ENCODE measurements at regions not wholly inside any gene's neighbourhood (a gene's known extent, or its start where the extent isn't known, plus 50 kb on each side); places are given as distances from the start of the nearest gene placed in this dataset.

GRCh38 chr7:85452674-85453073 lies 265.8 kb upstream of the SEMA3D start:
- H3K4me3 ChIP-seq (ENCODE audit: low read length) = no peak overlapping the region
- H3K27me3 ChIP-seq (ENCODE audit: insufficient read depth, low read depth, low read length) = no peaks in the 10 kb centered on the region
- no peaks in the 10 kb centered on the region for H3K9me2 ChIP-seq (ENCODE audit: insufficient read depth, low read length)
- no peak for TF ChIP-seq POLR2AphosphoS5 (IDR thresholded peaks at IDR 0.05)
- TF ChIP-seq SMC3 (conservative IDR thresholded peaks at IDR 0.05; ENCODE audit: poor library complexity) = no peak
- no peak for TF ChIP-seq TAF1 (IDR thresholded peaks at IDR 0.05; ENCODE audit: low read depth)
- no peak overlapping the region for H2AFZ ChIP-seq (ENCODE audit: low read depth, low read length)
- no peaks in the 10 kb centered on the region for H3F3A ChIP-seq (ENCODE audit: insufficient read depth, low read length, poor library complexity, severe bottlenecking)
- H3K9me3 ChIP-seq (ENCODE audit: low read length) = no peaks in the 10 kb centered on the region
- no peaks in the 10 kb centered on the region for H3K79me2 ChIP-seq (replicated peaks; ENCODE audit: insufficient read depth, low read length)
- H4K20me1 ChIP-seq (ENCODE audit: insufficient read depth) = no peaks in the 10 kb centered on the region
- H3K4me2 ChIP-seq (ENCODE audit: low read length) = no peak overlapping the region
- no peaks in the 10 kb centered on the region for H3K36me3 ChIP-seq (ENCODE audit: insufficient read depth, low read length)
- no peak overlapping the region for H3K27ac ChIP-seq (ENCODE audit: low read length)
- no peak overlapping the region for H3K9ac ChIP-seq (ENCODE audit: low read length)

DNA sequence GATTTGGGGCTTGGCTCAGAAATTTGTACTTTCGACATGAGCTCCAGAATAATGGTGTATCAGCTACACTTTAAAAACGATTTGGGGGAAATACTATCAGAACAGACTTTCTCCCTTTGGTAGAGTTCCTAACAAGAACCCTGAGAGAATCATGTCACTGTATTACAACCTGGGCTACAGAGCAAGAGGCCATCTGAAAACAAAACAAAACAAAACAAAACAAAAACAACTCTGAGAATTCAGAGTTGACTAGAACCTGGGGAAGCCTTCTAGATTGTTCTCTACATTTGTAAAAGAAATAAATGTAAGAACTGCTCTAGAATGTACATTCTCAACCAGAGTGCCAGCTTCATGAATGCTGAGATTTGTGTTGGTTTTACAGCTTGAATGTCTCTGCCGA lies 262.6 kb upstream of the SEMA3D start:
- no peaks in the 10 kb centered on the region for H3K9me2 ChIP-seq (ENCODE audit: insufficient read depth, low read length)
- H3K9ac ChIP-seq (ENCODE audit: low read length) = no peak overlapping the region
- H3K4me2 ChIP-seq (ENCODE audit: low read length) = no peak overlapping the region
- no peaks in the 10 kb centered on the region for H3K9me3 ChIP-seq (ENCODE audit: low read length)
- H3K79me2 ChIP-seq (replicated peaks; ENCODE audit: insufficient read depth, low read length) = no peaks in the 10 kb centered on the region
- H3K36me3 ChIP-seq (ENCODE audit: insufficient read depth, low read length) = no peaks in the 10 kb centered on the region
- no peaks in the 10 kb centered on the region for H3F3A ChIP-seq (ENCODE audit: insufficient read depth, low read length, poor library complexity, severe bottlenecking)
- H3K27me3 ChIP-seq (ENCODE audit: insufficient read depth, low read depth, low read length) = no peaks in the 10 kb centered on the region
- H2AFZ ChIP-seq (ENCODE audit: low read depth, low read length) = no peak overlapping the region
- no peak overlapping the region for H3K4me3 ChIP-seq (ENCODE audit: low read length)
- no peak overlapping the region for H3K27ac ChIP-seq (ENCODE audit: low read length)
- no peaks in the 10 kb centered on the region for H4K20me1 ChIP-seq (ENCODE audit: insufficient read depth)
- TF ChIP-seq MXI1 (conservative IDR thresholded peaks at IDR 0.05; ENCODE audit: poor library complexity, severe bottlenecking) (no peak), POLR2AphosphoS5 (IDR thresholded peaks at IDR 0.05) (no peak), RAD21 (conservative IDR thresholded peaks at IDR 0.05) (no peak), SMC3 (conservative IDR thresholded peaks at IDR 0.05; ENCODE audit: poor library complexity) (no peak), EP300 (conservative IDR thresholded peaks at IDR 0.05; ENCODE audit: poor library complexity, severe bottlenecking) (no peak), EZH2 (IDR thresholded peaks at IDR 0.05; ENCODE audit: borderline replicate concordance, insufficient read depth, low read length, poor library complexity, severe bottlenecking) (no peak), CTCF (IDR thresholded peaks at IDR 0.05; ENCODE audit: poor library complexity, severe bottlenecking) (no peak), TAF1 (IDR thresholded peaks at IDR 0.05; ENCODE audit: low read depth) (no peak), REST (IDR thresholded peaks at IDR 0.05; ENCODE audit: borderline replicate concordance) (no peak)

GRCh38 chr7:85447004-85447403 lies 260.1 kb upstream of the SEMA3D start:
- H4K20me1 ChIP-seq (ENCODE audit: insufficient read depth) = no peaks in the 10 kb centered on the region
- peak overlapping the region; percentile 61 for H3K27ac ChIP-seq (ENCODE audit: low read length)
- H3K36me3 ChIP-seq (ENCODE audit: insufficient read depth, low read length) = no peaks in the 10 kb centered on the region
- H3F3A ChIP-seq (ENCODE audit: insufficient read depth, low read length, poor library complexity, severe bottlenecking) = no peaks in the 10 kb centered on the region
- no peak overlapping the region for H2AFZ ChIP-seq (ENCODE audit: low read depth, low read length)
- peak overlapping the region; percentile 1 for H3K4me3 ChIP-seq (ENCODE audit: low read length)
- H3K79me2 ChIP-seq (replicated peaks; ENCODE audit: insufficient read depth, low read length) = no peaks in the 10 kb centered on the region
- no peak for TF ChIP-seq CTCF (IDR thresholded peaks at IDR 0.05; ENCODE audit: poor library complexity, severe bottlenecking)
- TF ChIP-seq SMC3 (conservative IDR thresholded peaks at IDR 0.05; ENCODE audit: poor library complexity) = no peak
- no peak for TF ChIP-seq TAF1 (IDR thresholded peaks at IDR 0.05; ENCODE audit: low read depth)
- TF ChIP-seq POLR2AphosphoS5 (IDR thresholded peaks at IDR 0.05) = peak; percentile 59
- TF ChIP-seq EZH2 (IDR thresholded peaks at IDR 0.05; ENCODE audit: borderline replicate concordance, insufficient read depth, low read length, poor library complexity, severe bottlenecking) = no peak
- no peak for TF ChIP-seq RAD21 (conservative IDR thresholded peaks at IDR 0.05)
- no peak for TF ChIP-seq MXI1 (conservative IDR thresholded peaks at IDR 0.05; ENCODE audit: poor library complexity, severe bottlenecking)
- TF ChIP-seq EP300 (conservative IDR thresholded peaks at IDR 0.05; ENCODE audit: poor library complexity, severe bottlenecking) = peak; percentile 94
- TF ChIP-seq REST (IDR thresholded peaks at IDR 0.05; ENCODE audit: borderline replicate concordance) = no peak
- no peaks in the 10 kb centered on the region for H3K9me2 ChIP-seq (ENCODE audit: insufficient read depth, low read length)
- H3K9me3 ChIP-seq (ENCODE audit: low read length) = no peaks in the 10 kb centered on the region
- H3K9ac ChIP-seq (ENCODE audit: low read length) = no peak overlapping the region
- H3K4me2 ChIP-seq (ENCODE audit: low read length) = peak overlapping the region; percentile 11
- no peaks in the 10 kb centered on the region for H3K27me3 ChIP-seq (ENCODE audit: insufficient read depth, low read depth, low read length)
